PC-9 (cell line): ENCODE measurements at regions not wholly inside any gene's neighbourhood (a gene's known extent, or its start where the extent isn't known, plus 50 kb on each side); places are given as distances from the start of the nearest gene placed in this dataset.
"Not testable (repeated sequence)": the region's sequence is repeated elsewhere in the genome, so short reads cannot be mapped to it uniquely, and the experiment has no call there.

Experiments used
- BruUV-seq: library from RNA; stranded (reverse); fragments of 400-500 nt; replicated peaks from 2 replicates; lab custom pipeline; 2021; lab: Mats Ljungman, UMichigan
- CTCF ChIA-PET: fragments of 300-600 bp; sonication (Branson Sonifier 250); formaldehyde crosslinking; loops from one replicate; lab custom pipeline; 2022; ENCODE audit warnings: antibody characterized with exemption; lab: Charles Lee
- POLR2A ChIA-PET: fragments of 300-600 bp; sonication (Branson Sonifier 250); formaldehyde crosslinking; loops from one replicate; lab custom pipeline; 2022; ENCODE audit warnings: antibody characterized with exemption; ENCODE audit not compliant: unreplicated experiment; lab: Charles Lee
- DNase-seq, 2 experiments: peaks; one replicate each; pipeline versions ENCODE4 v3.0.0 to v3.0.0-alpha.2; 2015 to 2022; ENCODE audit warnings: mixed read lengths in 1 of 2
- H2AFZ ChIP-seq: fragments of 200-600 bp; sonication (generic); 2 replicates; pipeline ENCODE4 v1.8.1; 2017; ENCODE audit warnings: antibody characterized with exemption
- H3F3A ChIP-seq: fragments of 200-600 bp; sonication (generic); 2 replicates; pipeline ENCODE4 v1.8.1; 2017; ENCODE audit warnings: antibody characterized with exemption, mild to moderate bottlenecking, low read depth; ENCODE audit not compliant: insufficient read depth
- H3K27ac ChIP-seq: fragments of 200-600 bp; sonication (generic); 2 replicates; pipeline ENCODE4 v1.6.1; 2016; ENCODE audit warnings: mixed run types
- H3K27me3 ChIP-seq: fragments of 200-600 bp; sonication (generic); 2 replicates; pipeline ENCODE4 v1.6.1; 2016; ENCODE audit warnings: low read depth, mixed run types; ENCODE audit not compliant: insufficient read depth
- H3K36me3 ChIP-seq: fragments of 200-600 bp; sonication (generic); 2 replicates; pipeline ENCODE4 v1.6.1; 2016; ENCODE audit warnings: low read depth, mixed run types
- H3K4me1 ChIP-seq: fragments of 200-600 bp; sonication (generic); replicated peaks from 2 replicates; pipeline ENCODE4 v1.6.1; 2016; ENCODE audit warnings: mixed run types; ENCODE audit not compliant: insufficient read depth
- H3K4me2 ChIP-seq: fragments of 200-600 bp; sonication (generic); 2 replicates; pipeline ENCODE4 v1.6.1; 2017; ENCODE audit warnings: mixed run types
- H3K4me3 ChIP-seq: fragments of 200-600 bp; sonication (generic); 2 replicates; pipeline ENCODE4 v1.6.1; 2016; ENCODE audit warnings: mixed run types
- H3K79me2 ChIP-seq: fragments of 200-600 bp; sonication (generic); 2 replicates; pipeline ENCODE4 v1.6.1; 2017; ENCODE audit warnings: low read depth, mixed run types
- H3K9me2 ChIP-seq: fragments of 200-600 bp; sonication (generic); 2 replicates; pipeline ENCODE4 v1.8.1; 2017; ENCODE audit warnings: mild to moderate bottlenecking; ENCODE audit not compliant: insufficient read depth
- H3K9me3 ChIP-seq: fragments of 200-600 bp; sonication (generic); 2 replicates; pipeline ENCODE4 v1.8.1; 2016; ENCODE audit warnings: low read depth; ENCODE audit not compliant: insufficient read depth
- H4K20me1 ChIP-seq: fragments of 200-600 bp; sonication (generic); 2 replicates; pipeline ENCODE4 v1.8.1; 2017; ENCODE audit not compliant: insufficient read depth
- CTCF ChIP-seq: fragments of 200-600 bp; sonication (generic); conservative IDR thresholded peaks from 2 replicates; pipeline ENCODE4 v1.6.1; 2017; ENCODE audit warnings: mixed run types, antibody characterized with exemption, mild to moderate bottlenecking, moderate library complexity
- EZH2 ChIP-seq: fragments of 200-600 bp; sonication (generic); IDR thresholded peaks from 2 replicates; pipeline ENCODE4 v1.8.0; 2017; ENCODE audit warnings: antibody characterized with exemption, low read depth
- intact Hi-C: fragments of 100-400 bp; cut with micrococcal nuclease; formaldehyde crosslinking; loops from one replicate; pipeline ENCODE4 v1.10.0; 2022; ENCODE audit not compliant: unreplicated experiment

- Histone ChIP-seq H3K79me2 (no peaks in the 10 kb centered on the region), H3K9me2 (no peaks in the 10 kb centered on the region; the same call in 1 of the 2 replicates), H3K27me3 (no peaks in the 10 kb centered on the region), H3F3A (no peaks in the 10 kb centered on the region), H3K27ac (no peak overlapping the region), H3K36me3 (no peaks in the 10 kb centered on the region), H4K20me1 (no peaks in the 10 kb centered on the region), H3K9me3 (no peaks in the 10 kb centered on the region), H3K4me2 (no peak overlapping the region), H2AFZ (no peak overlapping the region), H3K4me3 (no peak overlapping the region), H3K4me1 (no peaks in the 10 kb centered on the region)
- POLR2A ChIA-PET: no interaction called here
- CTCF ChIA-PET: no interaction called here
- no TSS peak for BruUV-seq
- intact Hi-C loops: no loop called here
- no peak for TF ChIP-seq CTCF
- TF ChIP-seq EZH2: no peak
- no peak for DNase-seq
Observed at GRCh38 chr3:75235631-75236030, 428.5 kb upstream of the FRG2C start.

GRCh38 chr3:75237053-75237452 is 427.1 kb upstream of the FRG2C start:
- H3K4me1 ChIP-seq: no peaks in the 10 kb centered on the region
- H3K4me3 ChIP-seq: no peak overlapping the region

GRCh38 chr3:75237477-75237876 is 426.7 kb upstream of the FRG2C start:
- BruUV-seq: no TSS peak
- no peak overlapping the region for H3K27ac ChIP-seq
- H3K4me1 ChIP-seq: no peaks in the 10 kb centered on the region
- H3K9me3 ChIP-seq: no peaks in the 10 kb centered on the region
- H3F3A ChIP-seq: no peaks in the 10 kb centered on the region
- no peak for DNase-seq
- ChIA-PET CTCF (no interaction called here), POLR2A (no interaction called here)
- H3K79me2 ChIP-seq: no peaks in the 10 kb centered on the region
- no peak overlapping the region for H3K4me2 ChIP-seq
- H2AFZ ChIP-seq: no peak overlapping the region
- intact Hi-C loops: no loop called here
- no peaks in the 10 kb centered on the region for H4K20me1 ChIP-seq
- no peaks in the 10 kb centered on the region for H3K36me3 ChIP-seq
- H3K27me3 ChIP-seq: no peaks in the 10 kb centered on the region
- no peaks in the 10 kb centered on the region for H3K9me2 ChIP-seq
- TF ChIP-seq EZH2: no peak
- no peak for TF ChIP-seq CTCF
- no peak overlapping the region for H3K4me3 ChIP-seq

More at GRCh38 chr3:75237053-75237452, 427.1 kb upstream of the FRG2C start:
- Histone ChIP-seq H3K27me3 (no peaks in the 10 kb centered on the region), H3K36me3 (no peaks in the 10 kb centered on the region), H3K4me2 (no peak overlapping the region), H2AFZ (no peak overlapping the region), H3F3A (no peaks in the 10 kb centered on the region), H3K9me2 (no peaks in the 10 kb centered on the region; the same call in 1 of the 2 replicates), H3K9me3 (no peaks in the 10 kb centered on the region), H4K20me1 (no peaks in the 10 kb centered on the region), H3K79me2 (no peaks in the 10 kb centered on the region), H3K27ac (no peak overlapping the region)
- intact Hi-C loops: no loop called here
- BruUV-seq: no TSS peak
- ChIA-PET POLR2A (no interaction called here), CTCF (no interaction called here)
- DNase-seq: no peak
- TF ChIP-seq CTCF: no peak
- no peak for TF ChIP-seq EZH2

- CTCF ChIA-PET, H3K4me2 ChIP-seq, H3K79me2 ChIP-seq, intact Hi-C loops, H3K27me3 ChIP-seq, H2AFZ ChIP-seq, H3K4me1 ChIP-seq, H3K27ac ChIP-seq, BruUV-seq, H3K36me3 ChIP-seq, POLR2A ChIA-PET, H3K9me3 ChIP-seq, H4K20me1 ChIP-seq, H3K9me2 ChIP-seq, DNase-seq, H3K4me3 ChIP-seq, H3F3A ChIP-seq: not testable (repeated sequence)
Observed at GRCh38 chr3:75241226-75241962, 422.7 kb upstream of the FRG2C start.
